Neutrophil (primary cell): ENCODE measurements at regions not wholly inside any gene's neighbourhood (a gene's known extent, or its start where the extent isn't known, plus 50 kb on each side); places are given as distances from the start of the nearest gene placed in this dataset.

Experiments used
- H3K27ac ChIP-seq: fragments of 200-600 bp; sonication (generic); 2 replicates; pipeline ENCODE4 v1.5.1; 2016; ENCODE audit warnings: mild to moderate bottlenecking, moderate library complexity
- H3K27me3 ChIP-seq: fragments of 200-600 bp; sonication (generic); 2 replicates; pipeline ENCODE4 v1.6.0; 2016; ENCODE audit warnings: mild to moderate bottlenecking
- H3K36me3 ChIP-seq: fragments of 200-600 bp; sonication (generic); 2 replicates; pipeline ENCODE4 v1.5.1; 2017
- H3K4me1 ChIP-seq, 2 experiments: fragments of 200-600 bp in 1 of 2; sonication (generic) in 1 of 2; 1 replicate in 1 of 2; 2 replicates in 1 of 2; pipeline versions ENCODE4 v1.5.1 to v1.6.1; 2013 to 2016; ENCODE audit warnings: low read depth in 1 of 2, low read length in 1 of 2, mild to moderate bottlenecking in 1 of 2, moderate library complexity in 1 of 2; ENCODE audit not compliant: control insufficient read depth in 1 of 2, insufficient read depth in 1 of 2
- H3K4me3 ChIP-seq, 2 experiments: fragments of 200-600 bp in 1 of 2; sonication (generic) in 1 of 2; 1 replicate in 1 of 2; 2 replicates in 1 of 2; pipeline ENCODE4 v1.5.1; 2013 to 2016; ENCODE audit warnings: low read depth in 1 of 2, low read length in 1 of 2, mild to moderate bottlenecking in 1 of 2, moderate library complexity in 1 of 2
- H3K9me3 ChIP-seq: fragments of 200-600 bp; sonication (generic); 2 replicates; pipeline ENCODE4 v1.5.1; 2016
- TF ChIP-seq, protein P1 (sequence below): fragments of 200-600 bp; sonication (generic); IDR thresholded peaks from 2 replicates; pipeline ENCODE4 v1.5.1; 2016; ENCODE audit warnings: antibody characterized with exemption

DNA sequence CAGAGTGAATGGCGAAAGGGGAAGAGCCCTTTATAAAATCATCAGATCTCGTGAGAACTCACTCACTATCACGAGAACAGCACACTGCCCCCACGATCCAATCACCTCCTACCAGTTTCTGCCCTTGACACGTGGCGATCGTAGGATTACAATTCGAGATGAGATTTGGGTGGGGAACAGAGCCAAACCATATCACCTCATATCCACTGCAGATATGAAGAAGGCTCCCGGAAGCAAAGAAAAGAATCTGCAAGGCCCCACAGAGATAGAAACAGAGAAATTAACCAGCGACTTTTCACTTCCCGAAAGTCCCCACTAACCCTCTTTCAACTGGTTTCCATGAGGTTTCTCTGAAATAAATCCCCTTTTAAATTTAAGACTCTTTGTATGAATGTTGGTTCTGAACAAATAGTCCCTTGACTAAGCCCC lies 86.2 kb upstream of the IRF2BP2 start:
- no peaks in the 10 kb centered on the region for H3K36me3 ChIP-seq
- no peaks in the 10 kb centered on the region for H3K27me3 ChIP-seq
- H3K9me3 ChIP-seq = no peaks in the 10 kb centered on the region
- no peak overlapping the region for H3K4me3 ChIP-seq
- peaks cover 0 to 2% of the 10 kb centered on the region in 2 experiments for H3K4me1 ChIP-seq
- H3K27ac ChIP-seq = no peak overlapping the region
- TF ChIP-seq, protein P1, sequence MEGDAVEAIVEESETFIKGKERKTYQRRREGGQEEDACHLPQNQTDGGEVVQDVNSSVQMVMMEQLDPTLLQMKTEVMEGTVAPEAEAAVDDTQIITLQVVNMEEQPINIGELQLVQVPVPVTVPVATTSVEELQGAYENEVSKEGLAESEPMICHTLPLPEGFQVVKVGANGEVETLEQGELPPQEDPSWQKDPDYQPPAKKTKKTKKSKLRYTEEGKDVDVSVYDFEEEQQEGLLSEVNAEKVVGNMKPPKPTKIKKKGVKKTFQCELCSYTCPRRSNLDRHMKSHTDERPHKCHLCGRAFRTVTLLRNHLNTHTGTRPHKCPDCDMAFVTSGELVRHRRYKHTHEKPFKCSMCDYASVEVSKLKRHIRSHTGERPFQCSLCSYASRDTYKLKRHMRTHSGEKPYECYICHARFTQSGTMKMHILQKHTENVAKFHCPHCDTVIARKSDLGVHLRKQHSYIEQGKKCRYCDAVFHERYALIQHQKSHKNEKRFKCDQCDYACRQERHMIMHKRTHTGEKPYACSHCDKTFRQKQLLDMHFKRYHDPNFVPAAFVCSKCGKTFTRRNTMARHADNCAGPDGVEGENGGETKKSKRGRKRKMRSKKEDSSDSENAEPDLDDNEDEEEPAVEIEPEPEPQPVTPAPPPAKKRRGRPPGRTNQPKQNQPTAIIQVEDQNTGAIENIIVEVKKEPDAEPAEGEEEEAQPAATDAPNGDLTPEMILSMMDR = no peak

DNA sequence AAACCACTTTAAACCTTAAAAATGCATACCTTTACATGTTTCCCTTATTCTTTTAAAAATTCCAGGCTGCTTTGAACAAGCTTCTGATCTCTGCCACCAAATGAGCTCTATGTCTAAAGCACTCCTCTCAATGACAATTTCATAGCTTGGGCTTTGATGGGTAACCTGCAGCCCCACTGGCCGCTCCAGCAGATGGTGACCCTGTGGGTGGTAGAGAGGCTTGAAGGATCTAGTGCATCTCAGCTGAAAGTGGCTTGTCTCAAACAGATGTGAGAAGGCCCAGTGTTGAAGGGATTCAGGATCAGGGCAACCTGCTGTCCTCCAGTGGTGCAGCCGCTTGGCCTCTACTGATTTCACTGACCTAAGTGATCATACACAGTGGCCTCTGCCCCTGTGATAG lies 84.7 kb upstream of the IRF2BP2 start:
- Histone ChIP-seq H3K27me3 (no peaks in the 10 kb centered on the region), H3K9me3 (no peaks in the 10 kb centered on the region), H3K36me3 (no peaks in the 10 kb centered on the region), H3K27ac (no peak overlapping the region), H3K4me1 (peaks cover 0 to 5% of the 10 kb centered on the region in 2 experiments), H3K4me3 (no peak overlapping the region)
- TF ChIP-seq, protein P1 = no peak

DNA sequence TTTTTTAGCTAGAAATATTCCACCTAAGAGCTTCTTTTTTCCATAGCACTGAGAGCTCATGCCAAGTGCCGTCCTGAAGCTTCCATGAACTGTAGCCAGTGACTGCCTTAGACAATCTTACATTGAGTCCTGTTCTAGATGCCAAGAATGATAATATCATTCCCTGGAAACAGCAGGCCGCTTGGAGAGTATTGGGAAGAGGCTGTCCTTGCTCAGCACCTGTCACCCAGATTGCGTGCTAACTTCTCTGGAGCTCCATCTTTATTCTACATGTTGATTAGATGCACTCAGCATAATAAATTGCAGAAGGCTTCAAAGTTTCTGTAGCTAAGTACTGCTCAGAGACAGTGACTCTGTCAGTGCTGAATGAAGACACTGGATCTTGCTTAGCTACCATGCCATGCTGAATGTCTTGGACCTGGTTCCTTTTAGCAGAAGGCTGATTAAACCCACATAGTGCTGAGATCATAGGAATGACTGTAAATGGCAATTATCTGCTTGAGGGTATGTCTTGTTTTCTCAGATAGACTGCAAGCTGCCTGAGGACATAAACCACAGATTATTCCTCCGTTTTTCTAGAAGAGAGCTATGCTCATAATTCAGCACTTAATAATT lies 83.1 kb upstream of the IRF2BP2 start:
- no peak overlapping the region for H3K27ac ChIP-seq
- TF ChIP-seq, protein P1 = no peak
- H3K27me3 ChIP-seq = no peaks in the 10 kb centered on the region
- H3K36me3 ChIP-seq = no peaks in the 10 kb centered on the region
- no peaks in the 10 kb centered on the region for H3K9me3 ChIP-seq
- H3K4me1 ChIP-seq = peaks cover 0 to 5% of the 10 kb centered on the region in 2 experiments
- H3K4me3 ChIP-seq = no peak overlapping the region

DNA sequence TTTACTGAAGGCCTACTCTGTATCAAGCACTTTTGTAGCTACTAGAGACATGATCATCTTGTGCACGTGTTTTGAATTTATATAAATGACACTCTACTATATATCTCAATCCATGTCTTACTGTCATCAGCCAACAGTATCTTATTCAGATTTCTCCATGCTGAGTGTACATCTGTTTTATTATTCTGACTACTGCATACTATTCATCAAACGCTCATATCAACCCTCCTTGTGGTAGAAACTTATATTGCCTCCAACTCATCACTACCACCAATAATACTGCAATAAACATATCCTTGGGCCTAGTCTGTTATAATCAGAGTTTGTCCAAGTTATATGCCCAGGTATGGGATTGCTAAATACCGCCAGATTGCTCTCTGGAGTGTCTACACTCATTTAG lies 81.6 kb upstream of the IRF2BP2 start:
- Histone ChIP-seq H3K36me3 (no peaks in the 10 kb centered on the region), H3K9me3 (no peaks in the 10 kb centered on the region), H3K4me1 (peaks cover 0 to 5% of the 10 kb centered on the region in 2 experiments), H3K27ac (no peak overlapping the region), H3K4me3 (no peak overlapping the region), H3K27me3 (no peaks in the 10 kb centered on the region)
- TF ChIP-seq, protein P1 = no peak

DNA sequence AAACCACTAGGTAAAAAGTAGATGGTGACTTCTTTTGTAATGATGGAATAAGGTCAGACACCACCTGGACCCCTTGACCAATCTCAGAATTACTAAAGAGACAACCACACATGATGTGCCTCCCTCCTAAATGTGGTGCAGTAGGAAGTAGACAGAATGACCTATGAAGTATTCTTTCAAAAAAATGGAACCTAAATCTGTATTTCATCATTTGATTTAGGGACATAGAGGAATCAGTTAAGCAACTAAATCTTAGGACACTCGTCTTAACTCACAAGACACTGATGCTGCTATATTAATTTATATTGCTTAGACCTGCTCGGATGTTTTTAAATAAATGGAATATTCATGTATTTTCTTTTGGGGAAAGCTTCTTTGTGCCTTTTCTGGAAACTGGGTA lies 80.9 kb upstream of the IRF2BP2 start:
- TF ChIP-seq, protein P1 = no peak
- Histone ChIP-seq H3K4me3 (no peak overlapping the region), H3K9me3 (no peaks in the 10 kb centered on the region), H3K4me1 (peaks cover 0 to 5% of the 10 kb centered on the region in 2 experiments), H3K27me3 (no peaks in the 10 kb centered on the region), H3K27ac (no peak overlapping the region), H3K36me3 (no peaks in the 10 kb centered on the region)
